CD4-positive, alpha-beta T cell treated with Interleukin-2 at 100 ng/mL for 4 hours (primary cell): ENCODE measurements at regions not wholly inside any gene's neighbourhood (a gene's known extent, or its start where the extent isn't known, plus 50 kb on each side); places are given as distances from the start of the nearest gene placed in this dataset.

Experiments used
- DNase-seq: peaks from one replicate; pipeline ENCODE4 v3.0.0-alpha.2; 2020; ENCODE audit warnings: low spot score

GRCh38 chr2:60603533-60604190 lies 50.2 kb upstream of the BCL11A start:
- no peak for DNase-seq

GRCh38 chr2:60604486-60605064 lies 51.1 kb upstream of the BCL11A start:
- DNase-seq = no peak

GRCh38 chr2:60605866-60606265 lies 52.4 kb upstream of the BCL11A start:
- no peak for DNase-seq

- DNase-seq = no peak
Measured at GRCh38 chr2:60608679-60609078, 55.2 kb upstream of the BCL11A start.

GRCh38 chr2:60612033-60612432 lies 58.6 kb upstream of the BCL11A start:
- DNase-seq = no peak

- no peak for DNase-seq
Measured at GRCh38 chr2:60614319-60614718, 60.9 kb upstream of the BCL11A start.

GRCh38 chr2:60621688-60622429 lies 68.4 kb upstream of the BCL11A start:
- DNase-seq = no peak

- DNase-seq = no peak
Measured at GRCh38 chr2:60623040-60623439, 69.6 kb upstream of the BCL11A start.

- DNase-seq = no peak
Measured at GRCh38 chr2:60627412-60627811, 74.0 kb upstream of the BCL11A start.

- DNase-seq = no peak
Measured at GRCh38 chr2:60628026-60628425, 74.6 kb upstream of the BCL11A start.

GRCh38 chr2:60628615-60629304 lies 75.3 kb upstream of the BCL11A start:
- DNase-seq = no peak

- no peak for DNase-seq
Measured at GRCh38 chr2:60629305-60629662, 75.8 kb upstream of the BCL11A start.

GRCh38 chr2:60629801-60630385 lies 76.4 kb upstream of the BCL11A start:
- DNase-seq = no peak

- no peak for DNase-seq
Measured at GRCh38 chr2:60633615-60634014, 80.2 kb upstream of the BCL11A start.

GRCh38 chr2:60634438-60634837 lies 81.0 kb upstream of the BCL11A start:
- no peak for DNase-seq

GRCh38 chr2:60641811-60642788 lies 88.6 kb upstream of the BCL11A start:
- DNase-seq = peak; percentile 39

- no peak for DNase-seq
Measured at GRCh38 chr2:60643747-60644146, 90.3 kb upstream of the BCL11A start.

- no peak for DNase-seq
Measured at GRCh38 chr2:60644951-60645350, 91.5 kb upstream of the BCL11A start.

- no peak for DNase-seq
Measured at GRCh38 chr2:60648191-60648590, 94.7 kb upstream of the BCL11A start.

GRCh38 chr2:60649721-60650120 lies 96.3 kb upstream of the BCL11A start:
- DNase-seq = no peak

GRCh38 chr2:60652832-60653340 lies 99.4 kb upstream of the BCL11A start:
- no peak for DNase-seq
